DND-41 (cell line): ENCODE measurements at regions not wholly inside any gene's neighbourhood (a gene's known extent, or its start where the extent isn't known, plus 50 kb on each side); places are given as distances from the start of the nearest gene placed in this dataset.

Experiments
- ATAC-seq: fragments of 200-7000 bp; cut with Tn5 transposase; 3 replicates; pipeline ENCODE4 v1.9.1; 2021; ENCODE audit warnings: low read depth; ENCODE audit not compliant: insufficient read depth
- DNase-seq: peaks from one replicate; pipeline ENCODE4 v3.0.0-alpha.2; 2020
- H2AFZ ChIP-seq: 2 replicates; pipeline ENCODE4 v1.6.0; 2012; ENCODE audit warnings: low read depth, low read length
- H3K27ac ChIP-seq: 2 replicates; pipeline ENCODE4 v1.5.1; 2012; ENCODE audit warnings: low read length, inconsistent platforms
- H3K27me3 ChIP-seq: fragments of 200-600 bp; sonication (generic); 2 replicates; pipeline ENCODE4 v1.6.0; 2012; ENCODE audit warnings: low read length, mild to moderate bottlenecking, inconsistent platforms; ENCODE audit not compliant: insufficient read depth, poor library complexity
- H3K36me3 ChIP-seq: 2 replicates; pipeline ENCODE4 v1.5.1; 2012; ENCODE audit warnings: low read length, inconsistent platforms; ENCODE audit not compliant: insufficient read depth
- H3K4me1 ChIP-seq: 2 replicates; pipeline ENCODE4 v1.5.1; 2012; ENCODE audit warnings: mild to moderate bottlenecking, low read length; ENCODE audit not compliant: insufficient read depth
- H3K4me2 ChIP-seq: 2 replicates; pipeline ENCODE4 v1.6.0; 2012; ENCODE audit warnings: mild to moderate bottlenecking, moderate library complexity, low read length, inconsistent platforms; ENCODE audit not compliant: insufficient read depth
- H3K4me3 ChIP-seq, 2 experiments: fragments of 200-600 bp in 1 of 2; shearing (Covaris generic) in 1 of 2; 2 replicates each; pipeline ENCODE4 v1.5.1; 2012 to 2016; ENCODE audit warnings: inconsistent platforms in 2 of 2, low read length in 2 of 2, mild to moderate bottlenecking in 2 of 2, low read depth in 1 of 2, moderate library complexity in 1 of 2
- H3K79me2 ChIP-seq: 2 replicates; pipeline ENCODE4 v1.6.0; 2012; ENCODE audit warnings: low read length, inconsistent platforms; ENCODE audit not compliant: insufficient read depth
- H3K9ac ChIP-seq: 2 replicates; pipeline ENCODE4 v1.6.0; 2012; ENCODE audit warnings: low read depth, mild to moderate bottlenecking, inconsistent platforms, low read length, moderate library complexity
- H3K9me3 ChIP-seq: 2 replicates; pipeline ENCODE4 v1.5.1; 2012; ENCODE audit warnings: low read length, moderate library complexity, mild to moderate bottlenecking, inconsistent platforms; ENCODE audit not compliant: insufficient read depth, severe bottlenecking
- H4K20me1 ChIP-seq: 2 replicates; pipeline ENCODE4 v1.6.0; 2012; ENCODE audit warnings: low read length; ENCODE audit not compliant: insufficient read depth
- CTCF ChIP-seq: IDR thresholded peaks from 2 replicates; pipeline ENCODE4 v1.5.1; 2012; ENCODE audit warnings: borderline replicate concordance, low read length, moderate library complexity, mild to moderate bottlenecking; ENCODE audit not compliant: poor library complexity, severe bottlenecking; ENCODE audit errors: extremely low read depth
- EZH2 ChIP-seq: IDR thresholded peaks from 3 replicates; pipeline ENCODE4 v1.6.1; 2012; ENCODE audit warnings: borderline replicate concordance, low read depth, mild to moderate bottlenecking, moderate library complexity, low read length, inconsistent platforms; ENCODE audit not compliant: severe bottlenecking

GRCh38 chr1:229098361-229098760, 172.6 kb upstream of the RAB4A start:
- DNase-seq = no peak
- Histone ChIP-seq H3K4me3 (no peak overlapping the region), H3K9ac (no peak overlapping the region), H3K79me2 (no peaks in the 10 kb centered on the region), H4K20me1 (no peaks in the 10 kb centered on the region), H3K27me3 (peaks cover 3% of the 10 kb centered on the region), H2AFZ (no peak overlapping the region), H3K27ac (no peak overlapping the region), H3K9me3 (no peaks in the 10 kb centered on the region), H3K36me3 (no peaks in the 10 kb centered on the region), H3K4me2 (no peak overlapping the region), H3K4me1 (no peaks in the 10 kb centered on the region)
- TF ChIP-seq EZH2 = no peak
- no peak for TF ChIP-seq CTCF
- no peak for ATAC-seq

GRCh38 chr1:229098903-229099578, 171.9 kb upstream of the RAB4A start:
- Histone ChIP-seq H3K9me3 (no peaks in the 10 kb centered on the region), H3K4me1 (no peaks in the 10 kb centered on the region), H3K4me2 (no peak overlapping the region), H2AFZ (no peak overlapping the region), H3K4me3 (no peak overlapping the region), H3K79me2 (no peaks in the 10 kb centered on the region), H3K27ac (no peak overlapping the region), H3K36me3 (no peaks in the 10 kb centered on the region), H3K27me3 (peaks cover 3% of the 10 kb centered on the region), H3K9ac (no peak overlapping the region), H4K20me1 (no peaks in the 10 kb centered on the region)
- TF ChIP-seq CTCF (no peak), EZH2 (no peak)
- no peak for ATAC-seq
- no peak for DNase-seq

GRCh38 chr1:229101011-229101871, 169.7 kb upstream of the RAB4A start:
- Histone ChIP-seq H3K36me3 (no peaks in the 10 kb centered on the region), H3K9me3 (no peaks in the 10 kb centered on the region), H3K27me3 (peaks cover 5% of the 10 kb centered on the region), H3K9ac (no peak overlapping the region), H3K4me3 (no peak overlapping the region), H3K27ac (no peak overlapping the region), H3K4me1 (no peaks in the 10 kb centered on the region), H4K20me1 (no peaks in the 10 kb centered on the region), H2AFZ (no peak overlapping the region), H3K4me2 (no peak overlapping the region), H3K79me2 (no peaks in the 10 kb centered on the region)
- DNase-seq (no peak), ATAC-seq (no peak)
- no peak for TF ChIP-seq EZH2
- no peak for TF ChIP-seq CTCF
